SKM-1 (cell line): ENCODE measurements at regions not wholly inside any gene's neighbourhood (a gene's known extent, or its start where the extent isn't known, plus 50 kb on each side); places are given as distances from the start of the nearest gene placed in this dataset.
"Not testable (repeated sequence)": the region's sequence is repeated elsewhere in the genome, so short reads cannot be mapped to it uniquely, and the experiment has no call there.

Experiments used
- DNase-seq: peaks from one replicate; lab custom pipeline; 2025; ENCODE audit not compliant: unreplicated experiment; lab: John Stamatoyannopoulos, UW

- DNase-seq, result not testable (repeated sequence)
Measured at GRCh38 chr4:86413426-86413825, 53.6 kb upstream of the MAPK10 start.

DNA sequence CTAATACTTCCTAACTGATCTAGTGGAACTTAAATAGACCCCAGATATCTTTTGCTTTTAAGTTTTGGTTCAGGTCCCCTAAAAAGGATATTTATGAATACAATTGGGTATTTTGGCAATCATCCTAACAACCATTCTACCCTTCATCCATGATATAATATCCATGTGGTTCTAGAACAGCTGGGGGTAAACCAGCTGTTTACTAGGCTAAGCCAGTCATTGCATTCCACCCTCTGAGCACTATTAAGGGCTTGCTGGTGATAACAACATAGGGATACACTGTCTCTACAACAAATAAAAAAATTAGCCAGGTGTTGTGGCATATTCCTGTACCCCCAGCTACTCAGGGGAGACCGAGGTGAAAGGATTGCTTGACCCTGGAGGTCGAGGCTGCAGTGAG is 54.8 kb upstream of the MAPK10 start:
- DNase-seq, result no peak

- DNase-seq, result no peak
Measured at GRCh38 chr4:86416081-86416480, 56.2 kb upstream of the MAPK10 start.

- DNase-seq, result no peak
Measured at GRCh38 chr4:86421461-86421860, 61.6 kb upstream of the MAPK10 start.

GRCh38 chr4:86431543-86432116 is 71.8 kb upstream of the MAPK10 start:
- no peak for DNase-seq

DNA sequence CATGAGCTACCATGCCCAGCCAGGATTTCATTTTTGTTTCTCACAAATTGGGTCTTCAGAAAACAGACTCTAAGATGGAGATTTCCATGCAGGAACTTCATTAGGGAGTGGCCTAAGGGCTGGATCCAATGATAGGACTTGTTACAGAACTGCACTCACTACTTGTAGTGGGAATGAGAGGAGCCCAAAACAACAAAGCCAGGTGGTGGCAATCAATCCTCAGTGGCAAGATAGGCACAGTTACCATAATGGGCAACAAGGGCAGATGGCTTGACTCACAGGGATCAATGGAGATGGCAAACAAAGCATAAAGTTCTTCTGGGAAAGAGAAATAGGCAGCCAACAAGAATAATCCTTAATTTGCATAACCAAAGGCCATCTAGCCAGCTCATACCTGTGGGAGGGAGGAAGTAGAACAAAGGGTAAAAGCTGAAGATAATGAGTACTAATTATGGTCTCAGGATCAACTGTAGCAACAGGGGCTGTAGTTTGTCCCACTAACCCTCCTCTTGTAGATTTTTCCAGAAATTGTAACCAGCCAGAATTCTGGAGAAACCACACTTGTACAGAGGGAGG is 72.8 kb upstream of the MAPK10 start:
- no peak for DNase-seq

- no peak for DNase-seq
Measured at GRCh38 chr4:86439293-86439692, 79.4 kb upstream of the MAPK10 start.

DNA sequence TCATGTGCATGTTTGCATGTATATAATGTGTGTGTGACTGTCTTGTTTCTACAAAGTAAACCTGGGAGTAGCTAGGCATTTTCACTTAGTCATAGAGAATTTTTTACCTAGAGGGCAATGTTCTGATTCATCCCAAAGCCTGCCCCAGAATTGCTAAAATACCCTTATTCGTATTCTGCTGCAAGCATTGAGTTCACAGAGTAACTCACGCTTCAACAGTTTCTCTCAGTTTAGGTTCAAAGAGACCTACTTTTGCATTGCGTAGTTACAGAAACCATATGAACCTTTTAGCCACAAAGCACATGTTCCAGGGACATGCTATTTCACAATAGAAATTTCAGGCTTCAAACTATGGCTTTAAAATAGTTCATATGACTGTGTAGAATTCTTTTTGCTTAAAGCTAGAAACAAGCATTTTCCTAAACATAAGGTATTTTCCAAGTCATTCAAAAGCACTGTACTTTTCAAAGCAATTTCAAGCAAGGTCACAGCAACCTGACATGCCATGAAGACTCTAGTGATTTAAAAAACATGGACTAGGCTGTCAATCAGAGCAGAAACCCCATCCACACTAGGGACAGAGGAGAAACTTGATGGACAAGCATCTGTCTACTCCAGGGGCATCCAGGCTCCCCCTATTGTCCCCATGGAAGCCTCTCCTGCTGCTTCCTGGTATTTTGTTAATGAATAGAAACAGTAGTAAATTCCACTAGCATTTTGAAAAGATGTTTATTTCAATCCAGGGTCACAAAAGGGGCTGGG is 81.5 kb upstream of the MAPK10 start:
- peak; percentile 1 for DNase-seq

GRCh38 chr4:86442881-86443280 is 83.0 kb upstream of the MAPK10 start:
- peak; percentile 42 for DNase-seq

DNA sequence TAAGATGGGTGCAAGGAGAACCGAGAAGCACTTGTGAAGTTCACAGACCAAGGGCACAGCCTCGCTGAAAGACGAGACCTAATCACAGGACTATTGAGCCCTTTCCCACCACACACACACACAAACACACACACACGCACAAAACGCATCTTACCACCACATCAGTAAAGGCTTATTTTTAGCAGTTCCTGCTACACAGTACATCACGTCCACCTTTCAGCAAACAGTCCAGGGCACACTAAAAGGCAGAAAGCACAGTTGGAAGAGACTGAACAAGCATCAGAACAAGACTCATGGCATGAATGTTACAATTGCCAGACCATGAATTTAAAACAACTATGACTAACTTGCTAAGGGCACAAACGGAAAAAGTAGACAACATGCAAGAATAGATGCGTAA is 83.6 kb upstream of the MAPK10 start:
- DNase-seq, result no peak

DNA sequence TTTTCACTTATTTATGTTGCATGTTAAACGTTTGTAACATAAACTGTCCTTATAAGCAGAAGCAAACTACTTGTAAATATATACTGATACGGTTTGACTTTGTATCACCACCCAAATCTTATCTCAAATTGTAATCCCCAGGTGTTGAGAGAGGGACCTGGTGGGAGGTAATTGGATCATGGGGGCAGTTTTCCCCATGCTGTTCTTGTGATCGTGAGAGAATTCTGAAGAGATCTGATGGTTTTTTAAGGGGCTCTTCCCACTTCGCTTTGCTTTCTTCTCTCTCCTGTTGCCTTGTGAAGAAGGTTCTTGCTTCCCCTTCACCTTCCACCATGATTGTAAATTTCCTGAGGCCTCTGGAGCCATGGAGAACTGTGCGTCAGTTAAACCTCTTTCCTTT is 87.1 kb upstream of the MAPK10 start:
- DNase-seq, result no peak

GRCh38 chr4:86448871-86449270 is 89.0 kb upstream of the MAPK10 start:
- no peak for DNase-seq

- DNase-seq, result no peak
Measured at GRCh38 chr4:86449746-86450588, 90.1 kb upstream of the MAPK10 start.

DNA sequence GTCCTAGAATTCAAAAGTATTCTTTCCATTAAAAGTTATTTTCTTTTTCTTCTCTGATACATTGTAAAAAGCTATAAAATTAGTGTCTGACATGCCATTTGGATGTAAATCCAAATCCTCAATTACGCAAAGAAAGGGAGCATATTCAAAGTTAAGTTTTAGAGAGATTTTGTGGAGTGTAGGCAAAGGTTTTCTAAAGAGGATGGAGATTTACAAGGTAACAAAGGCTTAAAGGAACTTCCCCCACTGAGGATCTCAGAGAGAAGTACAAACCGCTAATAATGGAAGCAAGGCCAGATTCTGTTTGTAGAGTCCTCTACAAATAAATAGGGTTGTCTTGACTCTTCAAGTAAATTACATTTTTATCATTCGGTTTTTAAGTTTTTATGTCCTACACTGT is 91.0 kb upstream of the MAPK10 start:
- no peak for DNase-seq

DNA sequence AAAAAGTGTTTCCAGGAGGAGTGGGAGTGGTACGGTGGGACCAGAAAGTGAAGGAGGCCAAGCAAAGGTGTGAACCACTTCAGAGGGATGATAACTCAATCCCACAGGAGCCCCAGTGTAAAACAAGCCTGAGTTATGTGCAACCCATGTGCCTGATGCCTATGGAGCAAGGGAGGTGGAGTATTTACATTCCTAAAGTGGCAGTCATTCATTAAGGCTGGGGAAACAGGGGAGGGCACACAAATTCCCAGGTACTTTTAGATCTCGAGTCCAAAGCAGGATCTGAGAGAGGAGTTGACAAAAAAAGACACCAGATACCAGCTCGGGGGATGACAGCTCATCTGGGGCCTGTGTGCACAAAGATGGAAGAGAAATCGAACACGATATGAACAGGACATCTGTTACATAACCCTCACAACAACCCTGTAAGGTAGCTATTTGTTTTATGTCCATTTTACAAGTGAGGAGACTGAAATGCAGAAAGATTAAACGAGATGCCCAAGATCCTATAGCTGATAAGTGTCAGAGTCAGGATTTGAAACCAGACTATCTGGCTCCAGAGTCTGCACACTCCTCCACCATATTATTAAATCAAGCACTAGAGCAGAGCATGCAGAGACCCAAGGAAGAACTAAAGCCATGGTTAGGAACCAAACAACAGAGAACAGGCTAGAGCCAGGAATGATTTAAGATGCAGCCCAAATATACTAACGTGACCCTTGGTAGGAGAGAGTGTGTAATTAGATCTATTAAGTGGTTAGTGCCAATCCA is 91.9 kb upstream of the MAPK10 start:
- no peak for DNase-seq

DNA sequence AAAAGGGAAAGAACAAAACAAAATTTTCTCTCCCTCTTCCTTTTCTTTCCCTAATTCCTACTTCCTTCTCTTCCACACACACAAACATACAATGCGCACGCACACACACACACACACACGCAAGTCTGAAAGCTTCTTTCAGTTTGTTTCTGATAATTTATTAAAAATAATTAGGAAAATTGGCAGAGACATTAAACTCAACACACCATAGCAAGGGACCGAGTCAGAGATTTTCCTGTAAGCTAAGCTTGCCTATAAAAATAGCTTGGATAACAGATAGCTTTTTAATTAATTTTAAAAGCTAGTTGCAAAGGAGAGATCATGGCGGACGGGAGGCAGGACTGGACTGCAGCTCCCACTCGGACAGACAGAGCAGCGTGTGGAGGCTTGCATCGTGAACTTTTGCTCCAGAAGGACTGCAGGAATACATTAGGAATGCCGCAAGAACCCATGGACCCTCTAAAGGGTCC is 92.6 kb upstream of the MAPK10 start:
- no peak for DNase-seq

DNA sequence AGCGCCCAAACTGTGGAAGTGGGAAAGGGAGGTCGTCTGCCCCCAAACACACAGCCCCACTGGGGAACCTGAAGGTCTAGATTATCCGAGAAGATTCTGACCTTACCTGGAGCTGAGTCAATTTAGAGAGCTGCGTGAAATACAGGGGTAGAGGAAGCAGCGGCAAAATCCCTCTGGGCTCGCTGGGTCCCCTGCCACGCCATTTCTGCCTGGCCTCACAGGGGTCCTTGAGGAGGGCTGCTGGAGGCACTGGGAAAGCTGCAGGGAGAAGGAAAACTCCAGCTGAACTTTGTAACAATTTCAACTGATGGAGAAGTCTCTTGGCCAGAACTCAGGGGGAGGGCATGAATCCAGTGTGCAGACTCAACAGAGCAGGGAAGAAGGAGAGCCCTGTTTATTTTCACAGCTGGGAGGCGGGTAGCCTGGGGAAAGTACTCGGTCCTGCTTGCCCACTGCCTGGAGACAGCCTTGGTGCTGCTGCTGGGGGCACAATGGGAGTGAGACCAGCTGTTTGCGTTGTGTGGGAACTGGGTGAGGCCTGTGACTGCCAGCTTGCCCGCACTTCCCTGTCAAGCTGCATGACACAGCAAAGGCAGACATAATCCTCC is 93.2 kb upstream of the MAPK10 start:
- DNase-seq, result no peak

GRCh38 chr4:86453611-86454072 is 93.8 kb upstream of the MAPK10 start:
- DNase-seq, result not testable (repeated sequence)

DNA sequence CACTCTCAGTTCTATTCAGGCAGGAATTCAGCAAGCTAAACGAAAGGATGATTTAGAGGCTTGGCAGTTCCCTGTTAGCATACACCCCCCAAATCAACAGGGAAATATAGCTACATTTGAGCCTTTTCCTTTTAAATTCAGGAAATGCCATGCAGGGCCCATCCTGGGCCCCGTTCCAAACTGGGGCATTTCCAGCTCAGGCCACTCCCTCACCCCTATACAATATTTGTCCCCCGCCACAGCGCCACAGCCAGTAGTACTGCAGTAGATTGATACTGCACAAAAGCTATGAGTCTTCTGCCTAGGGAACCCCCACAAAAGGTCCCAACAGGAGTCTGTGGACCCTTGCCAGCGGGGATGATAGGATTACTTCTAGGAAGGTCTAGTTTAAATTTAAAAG is 102.0 kb upstream of the MAPK10 start:
- DNase-seq, result no peak

- no peak for DNase-seq
Measured at GRCh38 chr4:86472377-86473019, 112.6 kb upstream of the MAPK10 start.
